ENCODE measurements at regions not wholly inside any gene's neighbourhood (a gene's known extent, or its start where the extent isn't known, plus 50 kb on each side); places are given as distances from the start of the nearest gene placed in this dataset.

- H2AFZ ChIP-seq (ENCODE audit: low read length): no peak overlapping the region
- H3K9me3 ChIP-seq (ENCODE audit: insufficient read depth, low read depth, low read length): no peaks in the 10 kb centered on the region
- no peak for TF ChIP-seq EZH2phosphoT487 (IDR thresholded peaks at IDR 0.05; ENCODE audit: borderline replicate concordance)
- no peak for TF ChIP-seq CTCF (conservative IDR thresholded peaks at IDR 0.05; ENCODE audit: low read length)
- H3K4me1 ChIP-seq (ENCODE audit: insufficient read depth, low read length, poor library complexity, severe bottlenecking): no peaks in the 10 kb centered on the region
- no peaks in the 10 kb centered on the region for H3K79me2 ChIP-seq (ENCODE audit: insufficient read depth, low read length)
- no peaks in the 10 kb centered on the region for H4K20me1 ChIP-seq (ENCODE audit: insufficient read depth, low read length, poor library complexity, severe bottlenecking)
- H3K36me3 ChIP-seq (ENCODE audit: insufficient read depth, low read length): no peaks in the 10 kb centered on the region
- no peak overlapping the region for H3K4me3 ChIP-seq (ENCODE audit: low read length, poor library complexity, severe bottlenecking)
- H3K27me3 ChIP-seq (ENCODE audit: insufficient read depth, low read length, poor library complexity, severe bottlenecking): no peaks in the 10 kb centered on the region
- no peaks in the 10 kb centered on the region for H3F3A ChIP-seq (ENCODE audit: low read depth)
- no peak overlapping the region for H3K9ac ChIP-seq (ENCODE audit: low read depth, low read length, poor library complexity, severe bottlenecking)
- no peaks in the 10 kb centered on the region for H3K9me2 ChIP-seq (replicated peaks; ENCODE audit: low read depth, low read length)
- no peak overlapping the region for H3K4me2 ChIP-seq (ENCODE audit: low read depth, low read length, poor library complexity, severe bottlenecking)
Observed at GRCh38 chr11:29006668-29007067, 898.5 kb downstream of the METTL15 start.

GRCh38 chr11:29005401-29005980 lies 897.3 kb downstream of the METTL15 start:
- Histone ChIP-seq H3K4me1 (ENCODE audit: insufficient read depth, low read length, poor library complexity, severe bottlenecking) (no peaks in the 10 kb centered on the region), H3K9me2 (replicated peaks; ENCODE audit: low read depth, low read length) (no peaks in the 10 kb centered on the region), H2AFZ (ENCODE audit: low read length) (no peak overlapping the region), H3K4me2 (ENCODE audit: low read depth, low read length, poor library complexity, severe bottlenecking) (no peak overlapping the region), H3K9me3 (ENCODE audit: insufficient read depth, low read depth, low read length) (no peaks in the 10 kb centered on the region), H3F3A (ENCODE audit: low read depth) (no peaks in the 10 kb centered on the region), H3K4me3 (ENCODE audit: low read length, poor library complexity, severe bottlenecking) (no peak overlapping the region), H3K9ac (ENCODE audit: low read depth, low read length, poor library complexity, severe bottlenecking) (no peak overlapping the region), H3K27me3 (ENCODE audit: insufficient read depth, low read length, poor library complexity, severe bottlenecking) (no peaks in the 10 kb centered on the region), H4K20me1 (ENCODE audit: insufficient read depth, low read length, poor library complexity, severe bottlenecking) (no peaks in the 10 kb centered on the region), H3K36me3 (ENCODE audit: insufficient read depth, low read length) (no peaks in the 10 kb centered on the region), H3K79me2 (ENCODE audit: insufficient read depth, low read length) (no peaks in the 10 kb centered on the region)
- TF ChIP-seq CTCF (conservative IDR thresholded peaks at IDR 0.05; ENCODE audit: low read length): no peak
- no peak for TF ChIP-seq EZH2phosphoT487 (IDR thresholded peaks at IDR 0.05; ENCODE audit: borderline replicate concordance)

DNA sequence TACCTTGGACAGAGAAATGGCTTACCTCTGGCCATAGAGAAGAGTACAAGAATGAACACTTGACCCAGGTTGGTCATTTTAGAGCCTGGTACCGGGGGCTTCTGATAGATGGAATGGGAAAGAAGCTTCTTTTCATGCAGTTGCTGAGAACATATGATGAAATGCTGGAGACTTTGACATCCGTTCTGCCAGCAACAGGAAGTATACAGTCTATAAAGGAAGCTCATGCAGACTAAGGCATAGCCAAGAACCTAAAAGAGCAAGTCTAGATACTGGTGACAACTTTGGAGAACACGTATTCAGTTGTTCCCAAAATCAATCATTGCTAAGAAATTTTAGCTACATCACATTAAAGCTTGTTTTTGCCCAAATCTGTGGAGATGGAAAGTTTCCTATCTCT lies 894.6 kb downstream of the METTL15 start:
- H4K20me1 ChIP-seq (ENCODE audit: insufficient read depth, low read length, poor library complexity, severe bottlenecking): no peaks in the 10 kb centered on the region
- H3K4me1 ChIP-seq (ENCODE audit: insufficient read depth, low read length, poor library complexity, severe bottlenecking): no peaks in the 10 kb centered on the region
- no peak overlapping the region for H3K9ac ChIP-seq (ENCODE audit: low read depth, low read length, poor library complexity, severe bottlenecking)
- H3K4me3 ChIP-seq (ENCODE audit: low read length, poor library complexity, severe bottlenecking): no peak overlapping the region
- no peaks in the 10 kb centered on the region for H3F3A ChIP-seq (ENCODE audit: low read depth)
- no peaks in the 10 kb centered on the region for H3K27me3 ChIP-seq (ENCODE audit: insufficient read depth, low read length, poor library complexity, severe bottlenecking)
- H3K9me2 ChIP-seq (replicated peaks; ENCODE audit: low read depth, low read length): no peaks in the 10 kb centered on the region
- TF ChIP-seq EZH2phosphoT487 (IDR thresholded peaks at IDR 0.05; ENCODE audit: borderline replicate concordance): no peak
- no peak for TF ChIP-seq CTCF (conservative IDR thresholded peaks at IDR 0.05; ENCODE audit: low read length)
- no peaks in the 10 kb centered on the region for H3K36me3 ChIP-seq (ENCODE audit: insufficient read depth, low read length)
- H3K4me2 ChIP-seq (ENCODE audit: low read depth, low read length, poor library complexity, severe bottlenecking): no peak overlapping the region
- H3K79me2 ChIP-seq (ENCODE audit: insufficient read depth, low read length): no peaks in the 10 kb centered on the region
- H2AFZ ChIP-seq (ENCODE audit: low read length): no peak overlapping the region
- no peaks in the 10 kb centered on the region for H3K9me3 ChIP-seq (ENCODE audit: insufficient read depth, low read depth, low read length)

All from Loucy (cell line).